Adrenal gland (tissue), 9 donors: ENCODE measurements at regions not wholly inside any gene's neighbourhood (a gene's known extent, or its start where the extent isn't known, plus 50 kb on each side); places are given as distances from the start of the nearest gene placed in this dataset.
"Not testable (repeated sequence)": the region's sequence is repeated elsewhere in the genome, so short reads cannot be mapped to it uniquely, and the experiment has no call there.

Experiments used
- DNase-seq, 7 donors: peaks; one replicate each; pipeline ENCODE4 v3.0.0-alpha.2; 2019 to 2020
- H3K27ac ChIP-seq, 5 donors: fragments of 200-600 bp; sonication (generic) in 4 of 5; 1 replicate in 3 of 5; 2 replicates in 2 of 5; pipeline versions ENCODE4 v1.5.1 to v1.8.0; 2016 to 2020; ENCODE audit warnings: mild to moderate bottlenecking in 1 of 5
- H3K27me3 ChIP-seq: fragments of 200-600 bp; 2 replicates; pipeline ENCODE4 v1.8.0; 2021
- H3K36me3 ChIP-seq, 2 donors: fragments of 200-600 bp; replicated peaks in 1 of 2; 1 replicate in 1 of 2; 2 replicates in 1 of 2; pipeline versions ENCODE4 v1.5.1 to v1.8.0; 2018 to 2022
- H3K4me1 ChIP-seq, 2 donors: fragments of 200-600 bp; replicated peaks in 1 of 2; 1 replicate in 1 of 2; 2 replicates in 1 of 2; pipeline versions ENCODE4 v1.5.1 to v1.8.0; 2018 to 2021
- H3K4me3 ChIP-seq, 4 donors: fragments of 200-600 bp; sonication (generic) in 3 of 4; one replicate each; pipeline ENCODE4 v1.5.1; 2016 to 2018
- H3K9me3 ChIP-seq, 3 donors: fragments of 200-600 bp; sonication (generic) in 1 of 3; replicated peaks in 1 of 3; 1 replicate in 2 of 3; 2 replicates in 1 of 3; pipeline versions ENCODE4 v1.5.1 to v1.8.0; 2016 to 2021
- POLR2A ChIP-seq, 2 donors: fragments of 450-650 bp; IDR thresholded peaks; one replicate each; pipeline ENCODE4 v1.6.1; 2017; ENCODE audit warnings: antibody characterized with exemption in 2 of 2, mild to moderate bottlenecking in 2 of 2, moderate library complexity in 1 of 2
- WGBS, 4 donors: extraction: QIAGEN DNeasy Blood & Tissue Kit in 2 of 4; methylation state at CpG; one replicate each; pipeline versions ENCODE4 v1.1.5 to v1.1.7; 2013 to 2017; 5-methylcytosine and 5-hydroxymethylcytosine counted together
- intact Hi-C, 2 donors: fragments of 100-400 bp; cut with DNase I; formaldehyde crosslinking; loops; one replicate each; pipeline versions ENCODE4 v1.14.1 to v1.15.0; 2022 to 2023
- TF ChIP-seq, protein P1 (sequence below), 6 experiments: fragments of 450-650 bp in 4 of 6; fragments of 200-600 bp in 2 of 6; sonication (generic) in 1 of 6; IDR thresholded peaks; 1 replicate in 5 of 6; 2 replicates in 1 of 6; pipeline versions ENCODE4 v1.5.1 to v1.8.0; 2016 to 2021; ENCODE audit warnings: antibody characterized with exemption in 6 of 6, mild to moderate bottlenecking in 2 of 6, moderate library complexity in 1 of 6
- donor health status: healthy with polysubstance abuse.
- donor health status: Bipolar disorder and iron deficiency.
- donor health status: DM: yes; HTN: yes; CAD: no.
- donor health status: DM: no; HTN: no; CAD: no.
- donor health status: DM: no; HTN: no; CAD: no.

DNA sequence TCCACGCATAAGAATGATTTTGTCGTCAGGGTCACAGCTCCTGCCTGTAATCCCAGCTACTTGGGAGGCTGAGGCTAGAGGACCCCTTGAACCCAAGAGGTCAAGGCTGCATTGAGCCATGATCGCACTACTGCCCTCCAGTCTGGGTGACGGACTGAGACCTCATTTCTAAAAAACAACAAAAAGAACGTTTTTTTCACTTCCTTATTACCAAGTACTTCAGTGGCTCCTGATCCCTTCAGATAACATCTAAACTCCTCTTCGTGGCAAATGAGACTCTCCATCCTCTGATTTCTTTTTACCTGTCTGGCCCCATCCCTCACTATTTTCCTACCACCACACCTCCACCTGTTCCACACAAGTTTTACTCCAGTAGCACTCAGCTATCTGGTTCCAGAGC lies 105.4 kb upstream of the TLK1 start:
- Histone ChIP-seq H3K27me3 (no peaks in the 10 kb centered on the region), H3K36me3 (no peaks in the 10 kb centered on the region), H3K9me3 (no peaks in the 10 kb centered on the region), H3K27ac (no peak overlapping the region), H3K4me1 (no peaks in the 10 kb centered on the region), H3K4me3 (no peak overlapping the region)
- no peak for TF ChIP-seq POLR2A (IDR thresholded peaks at IDR 0.05)
- TF ChIP-seq, protein P1, sequence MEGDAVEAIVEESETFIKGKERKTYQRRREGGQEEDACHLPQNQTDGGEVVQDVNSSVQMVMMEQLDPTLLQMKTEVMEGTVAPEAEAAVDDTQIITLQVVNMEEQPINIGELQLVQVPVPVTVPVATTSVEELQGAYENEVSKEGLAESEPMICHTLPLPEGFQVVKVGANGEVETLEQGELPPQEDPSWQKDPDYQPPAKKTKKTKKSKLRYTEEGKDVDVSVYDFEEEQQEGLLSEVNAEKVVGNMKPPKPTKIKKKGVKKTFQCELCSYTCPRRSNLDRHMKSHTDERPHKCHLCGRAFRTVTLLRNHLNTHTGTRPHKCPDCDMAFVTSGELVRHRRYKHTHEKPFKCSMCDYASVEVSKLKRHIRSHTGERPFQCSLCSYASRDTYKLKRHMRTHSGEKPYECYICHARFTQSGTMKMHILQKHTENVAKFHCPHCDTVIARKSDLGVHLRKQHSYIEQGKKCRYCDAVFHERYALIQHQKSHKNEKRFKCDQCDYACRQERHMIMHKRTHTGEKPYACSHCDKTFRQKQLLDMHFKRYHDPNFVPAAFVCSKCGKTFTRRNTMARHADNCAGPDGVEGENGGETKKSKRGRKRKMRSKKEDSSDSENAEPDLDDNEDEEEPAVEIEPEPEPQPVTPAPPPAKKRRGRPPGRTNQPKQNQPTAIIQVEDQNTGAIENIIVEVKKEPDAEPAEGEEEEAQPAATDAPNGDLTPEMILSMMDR (IDR thresholded peaks at IDR 0.05): no peak
- DNase-seq: no peak
- 58 to 66% (median 61%) methylated on average over 6 of the region's 6 CpGs for WGBS, 4 donors
- intact Hi-C loops: no loop called here

DNA sequence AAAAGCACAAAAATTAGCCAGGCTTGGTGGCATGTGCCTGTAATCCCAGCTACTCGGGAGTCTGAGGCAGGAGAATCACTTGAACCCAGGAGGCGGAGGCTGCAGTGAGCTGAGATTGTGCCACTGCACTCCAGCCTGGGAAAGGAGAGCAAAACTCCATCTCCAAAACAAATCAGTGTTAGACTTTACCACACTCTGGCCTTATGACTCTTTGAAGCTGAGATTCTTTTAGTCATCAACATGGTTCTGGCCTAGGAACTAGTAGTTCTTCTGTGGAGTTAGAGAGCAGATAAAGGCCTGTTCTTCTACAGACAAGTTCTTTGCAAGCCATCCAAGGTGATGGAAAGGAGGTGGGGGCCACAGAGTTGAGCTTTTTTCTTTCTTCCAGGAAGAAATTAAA lies 100.8 kb upstream of the TLK1 start:
- H3K4me1 ChIP-seq, intact Hi-C loops, H3K27me3 ChIP-seq, H3K9me3 ChIP-seq, H3K27ac ChIP-seq, DNase-seq, H3K4me3 ChIP-seq, H3K36me3 ChIP-seq: not testable (repeated sequence)
- WGBS, 4 donors: 90 to 100% (median 95%) methylated on average over 2 of the region's 2 CpGs

- DNase-seq: no peak
- no peaks in the 10 kb centered on the region for H3K27me3 ChIP-seq
- TF ChIP-seq POLR2A (IDR thresholded peaks at IDR 0.05): no peak
- TF ChIP-seq, protein P1 (IDR thresholded peaks at IDR 0.05): no peak
- no peaks in the 10 kb centered on the region for H3K36me3 ChIP-seq
- no peak overlapping the region for H3K27ac ChIP-seq
- H3K4me3 ChIP-seq: no peak overlapping the region
- H3K4me1 ChIP-seq: no peaks in the 10 kb centered on the region
- intact Hi-C loops: no loop called here
- WGBS, 4 donors: 51 to 60% (median 56%) methylated on average over 6 of the region's 6 CpGs
- H3K9me3 ChIP-seq: no peaks in the 10 kb centered on the region
Measured at GRCh38 chr2:171260471-171261424, 100.1 kb upstream of the TLK1 start.

DNA sequence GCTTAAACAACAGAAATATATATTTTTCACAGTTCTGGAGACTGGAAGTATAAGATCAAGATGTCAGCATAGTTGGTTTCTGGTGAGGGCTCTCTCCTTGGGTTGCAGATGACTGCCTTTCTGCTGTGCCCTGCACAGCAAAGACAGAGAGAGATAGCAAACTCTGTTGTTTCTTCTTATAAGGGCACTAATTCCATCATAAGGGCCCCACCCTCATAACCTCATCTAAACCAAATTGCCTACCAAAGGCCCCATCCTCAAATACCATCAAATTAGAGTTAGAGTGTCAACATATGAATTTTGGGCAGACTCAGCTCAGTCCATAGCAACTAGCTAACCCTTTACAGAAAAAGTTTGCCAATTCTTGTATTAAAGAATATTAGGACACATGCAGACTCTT lies 94.0 kb upstream of the TLK1 start:
- DNase-seq: no peak
- Histone ChIP-seq H3K4me3 (no peak overlapping the region), H3K4me1 (no peaks in the 10 kb centered on the region), H3K9me3 (no peaks in the 10 kb centered on the region), H3K27ac (no peak overlapping the region), H3K27me3 (no peaks in the 10 kb centered on the region), H3K36me3 (no peaks in the 10 kb centered on the region)
- intact Hi-C loops: no loop called here
- TF ChIP-seq, protein P1 (IDR thresholded peaks at IDR 0.05): no peak
- TF ChIP-seq POLR2A (IDR thresholded peaks at IDR 0.05): no peak
